ENCODE measurements at regions not wholly inside any gene's neighbourhood (a gene's known extent, or its start where the extent isn't known, plus 50 kb on each side); places are given as distances from the start of the nearest gene placed in this dataset.
A peak's percentile ranks its signal among the peaks of the same experiment; 100 is the strongest.

DNA sequence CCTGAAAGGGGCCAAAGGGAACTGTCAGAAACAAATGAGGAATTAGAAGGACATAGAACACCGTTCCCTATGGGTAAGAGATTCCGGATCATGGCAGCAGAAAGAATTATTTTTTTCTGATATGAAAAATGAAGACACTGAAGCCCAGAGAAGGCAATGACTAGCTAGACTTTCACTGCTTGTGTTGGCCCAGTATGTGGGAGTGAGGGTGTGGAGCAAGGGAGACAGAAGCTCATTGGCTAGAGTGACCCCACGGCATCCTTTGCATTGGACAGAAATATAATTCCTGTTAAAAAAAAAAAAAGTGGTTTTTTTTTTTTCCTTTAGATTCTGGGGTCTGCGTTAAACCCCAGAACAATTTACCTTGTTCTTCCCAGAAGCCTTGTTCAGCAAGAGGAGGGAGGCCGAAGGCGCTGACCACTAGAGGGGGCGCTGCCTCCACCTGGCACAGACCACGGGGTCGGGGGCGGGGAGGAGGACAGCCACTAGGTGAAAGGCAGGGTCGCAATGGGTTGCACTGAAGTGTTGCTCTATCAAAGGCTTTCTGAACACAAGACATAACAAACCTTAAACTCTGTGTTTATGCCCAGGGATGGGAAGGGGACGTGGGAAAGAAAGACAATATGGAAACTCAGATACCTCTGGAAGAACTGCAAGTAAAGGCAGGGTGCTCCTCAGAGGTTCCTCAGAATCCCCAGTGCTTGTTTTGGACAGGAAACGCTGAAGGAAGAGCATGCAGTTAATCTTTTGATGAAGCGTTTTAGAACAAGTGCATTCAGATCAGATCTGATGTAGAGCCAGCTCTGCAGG lies 156.8 kb downstream of the KCNA5 start:
- DNase-seq, result peak; percentile 87

GRCh38 chr12:5201554-5202218 lies 158.0 kb downstream of the KCNA5 start:
- DNase-seq, result peak; percentile 98

DNA sequence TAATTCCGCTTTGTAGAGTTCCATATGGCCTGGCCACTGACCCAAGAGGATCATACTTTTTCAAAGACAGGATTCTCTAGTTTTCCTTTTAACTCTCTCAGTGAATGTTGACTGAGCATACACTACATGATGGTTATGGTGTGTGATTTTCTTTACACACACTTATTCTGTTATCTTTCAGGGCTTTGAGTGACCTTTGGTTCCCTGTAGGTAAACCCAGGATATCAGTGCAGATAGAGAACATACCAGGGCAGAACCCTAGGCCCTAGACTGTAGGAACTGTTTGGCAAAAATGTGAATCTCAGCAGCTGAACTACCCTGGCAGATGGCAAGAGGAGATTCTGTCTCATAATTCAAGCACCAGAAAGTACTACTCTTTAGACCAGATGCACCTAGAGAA lies 159.6 kb downstream of the KCNA5 start:
- no peak for DNase-seq

DNA sequence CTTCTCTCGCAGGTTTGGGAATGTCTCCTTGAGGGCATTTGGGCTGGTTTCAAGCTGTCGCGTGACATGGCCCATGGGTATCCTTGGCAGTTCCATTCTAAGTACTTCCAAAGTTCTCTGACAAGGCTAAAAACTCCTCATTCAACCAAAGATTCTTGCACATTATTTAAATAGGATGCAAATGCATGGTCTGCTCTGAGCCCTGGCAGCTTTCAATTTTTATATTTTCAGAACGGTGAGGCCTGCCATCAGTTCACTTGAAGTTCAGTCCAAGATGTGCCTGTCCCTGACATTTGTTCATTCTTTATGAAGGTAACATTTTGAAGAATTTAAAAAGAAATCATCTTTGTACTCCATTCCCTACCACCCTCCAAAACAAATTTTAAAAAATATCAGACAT lies 160.0 kb downstream of the KCNA5 start:
- DNase-seq, result no peak

GRCh38 chr12:5204271-5204670 lies 160.6 kb downstream of the KCNA5 start:
- peak; percentile 91 for DNase-seq

GRCh38 chr12:5204831-5205230 lies 161.2 kb downstream of the KCNA5 start:
- no peak for DNase-seq

GRCh38 chr12:5206401-5207175 lies 162.9 kb downstream of the KCNA5 start:
- DNase-seq, result no peak

DNA sequence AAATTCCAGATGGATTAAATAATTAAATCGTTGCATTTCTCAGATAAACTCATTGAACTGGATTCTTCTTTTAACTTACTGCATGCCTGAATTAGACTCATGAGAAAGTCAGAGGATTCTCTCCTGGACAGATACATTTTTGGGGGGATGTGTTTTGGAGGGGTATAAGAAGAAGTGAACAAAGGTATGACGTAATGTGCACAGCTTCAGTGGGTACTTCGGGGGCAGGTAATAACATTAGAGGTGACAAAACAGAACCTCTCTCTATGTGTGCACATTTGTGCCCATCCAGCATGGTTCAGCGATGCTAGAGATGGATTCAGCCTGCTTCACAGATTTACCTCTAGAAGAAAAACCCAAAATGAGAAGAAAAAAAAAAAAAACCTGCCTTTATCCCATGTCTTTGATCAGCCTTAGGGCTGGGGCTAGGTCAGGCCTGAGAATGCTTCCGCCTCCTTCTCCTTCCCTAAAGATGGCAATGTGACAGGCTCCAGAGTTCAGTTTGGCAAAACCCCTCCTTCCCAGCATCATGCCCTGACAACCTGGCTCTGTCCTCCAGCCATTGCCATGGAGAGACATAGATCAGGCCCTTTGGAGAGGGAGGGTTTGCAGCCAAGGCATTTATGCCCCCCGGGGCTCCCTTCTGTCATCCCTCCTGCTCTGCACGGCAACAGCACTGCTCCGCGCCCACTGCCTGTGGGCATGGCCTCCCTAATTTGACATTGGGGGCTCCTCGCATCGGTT lies 166.7 kb downstream of the KCNA5 start:
- no peak for DNase-seq

DNA sequence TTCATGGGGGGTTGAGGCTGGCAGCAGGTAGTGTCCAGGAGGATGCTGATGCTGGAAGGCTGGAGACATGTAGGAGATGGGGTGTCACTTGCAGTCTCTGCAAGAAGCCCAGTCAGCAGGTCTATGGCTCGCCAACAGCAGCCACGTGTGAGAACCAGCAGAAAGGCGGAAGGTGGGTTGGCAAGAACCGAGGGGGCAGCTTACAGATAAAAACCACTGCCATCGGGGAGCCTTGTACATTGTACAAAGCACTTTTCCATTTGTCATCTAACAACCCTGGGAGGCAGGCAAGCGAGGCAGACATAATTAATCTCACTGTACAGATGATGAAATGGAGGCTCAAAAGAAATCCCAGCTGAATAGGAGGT lies 167.2 kb downstream of the KCNA5 start:
- DNase-seq, result no peak

GRCh38 chr12:5213336-5213735 lies 169.7 kb downstream of the KCNA5 start:
- no peak for DNase-seq

DNA sequence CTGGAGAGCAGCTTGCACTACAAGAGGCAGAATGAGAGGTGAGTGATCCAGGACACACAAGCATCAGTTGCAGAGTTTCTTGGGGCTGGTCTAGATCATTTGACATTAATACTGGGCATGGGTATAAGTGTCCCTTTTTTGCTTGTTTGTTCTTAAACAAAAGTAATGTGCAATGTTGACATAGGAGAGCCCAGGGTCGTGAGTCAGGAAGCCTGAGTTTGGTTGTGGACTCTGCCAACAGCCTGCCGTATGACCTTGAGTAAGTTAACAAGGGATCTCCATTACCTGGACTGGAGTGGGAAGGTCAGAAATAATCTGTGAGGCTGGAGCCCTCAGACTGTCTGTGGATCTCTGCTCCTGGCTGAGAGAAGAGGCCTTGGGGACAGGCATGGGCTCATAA lies 170.3 kb downstream of the KCNA5 start:
- DNase-seq, result no peak

DNA sequence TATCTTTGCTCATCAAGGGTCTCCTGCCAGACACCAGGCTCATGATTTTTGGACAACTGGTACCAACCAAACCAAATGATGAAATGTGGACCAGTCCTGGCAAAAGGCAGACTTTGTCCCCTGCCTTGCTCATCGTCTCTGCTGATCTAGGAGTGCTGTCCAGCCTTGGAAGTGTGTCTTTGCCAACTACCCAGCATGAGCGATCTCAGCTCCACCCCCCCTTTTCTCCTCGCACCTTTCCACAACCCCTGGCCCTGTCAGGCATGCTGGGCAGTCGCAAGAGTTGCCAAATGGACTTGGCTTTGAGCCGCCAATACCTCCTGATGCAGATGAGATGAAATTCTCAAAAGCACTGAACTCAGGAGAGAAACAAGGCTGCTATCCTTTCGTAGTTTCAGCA lies 174.3 kb downstream of the KCNA5 start:
- no peak for DNase-seq

GRCh38 chr12:5220099-5220498 lies 176.4 kb downstream of the KCNA5 start:
- DNase-seq, result no peak

GRCh38 chr12:5220835-5221234 lies 177.2 kb downstream of the KCNA5 start:
- DNase-seq, result no peak

- DNase-seq, result peak; percentile 99
These were observed 178.4 kb downstream of the KCNA5 start for GRCh38 chr12:5222011-5222461.

GRCh38 chr12:5222729-5223128 lies 179.1 kb downstream of the KCNA5 start:
- DNase-seq, result no peak

GRCh38 chr12:5223881-5224280 lies 180.2 kb downstream of the KCNA5 start:
- no peak for DNase-seq

GRCh38 chr12:5226581-5226980 lies 182.9 kb downstream of the KCNA5 start:
- no peak for DNase-seq

DNA sequence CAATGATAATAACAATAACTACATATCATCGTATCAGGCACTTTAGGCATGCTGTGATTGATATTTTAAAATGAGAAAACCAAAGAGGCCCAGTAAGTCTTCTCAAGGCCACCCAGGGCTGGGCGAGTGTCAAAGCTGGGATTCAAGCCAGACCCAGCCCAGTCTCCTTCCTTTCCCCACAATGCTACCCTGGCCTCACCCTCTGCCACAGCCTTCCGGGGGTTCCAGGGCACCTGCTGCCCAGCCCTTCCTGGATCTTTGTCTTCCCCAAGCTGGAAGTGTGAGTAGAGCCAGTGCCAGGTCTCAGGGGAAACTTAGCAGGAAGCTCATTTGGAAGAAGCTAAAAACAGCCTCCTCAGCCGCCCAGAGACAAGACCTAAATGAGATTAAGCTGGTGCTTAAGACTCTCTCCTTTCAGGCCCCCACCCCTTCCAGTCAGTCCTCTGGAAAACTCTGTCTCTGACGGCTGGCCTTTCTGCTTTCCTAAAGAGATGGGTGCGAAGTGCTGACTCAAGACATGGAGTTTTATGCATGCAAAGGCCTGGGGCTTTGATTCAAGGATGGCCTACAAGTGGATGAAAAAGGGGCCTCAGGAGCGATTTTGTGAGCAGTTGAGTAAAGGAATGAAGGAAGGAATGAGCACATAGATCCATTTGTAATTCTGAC lies 184.2 kb downstream of the KCNA5 start:
- DNase-seq, result no peak

DNA sequence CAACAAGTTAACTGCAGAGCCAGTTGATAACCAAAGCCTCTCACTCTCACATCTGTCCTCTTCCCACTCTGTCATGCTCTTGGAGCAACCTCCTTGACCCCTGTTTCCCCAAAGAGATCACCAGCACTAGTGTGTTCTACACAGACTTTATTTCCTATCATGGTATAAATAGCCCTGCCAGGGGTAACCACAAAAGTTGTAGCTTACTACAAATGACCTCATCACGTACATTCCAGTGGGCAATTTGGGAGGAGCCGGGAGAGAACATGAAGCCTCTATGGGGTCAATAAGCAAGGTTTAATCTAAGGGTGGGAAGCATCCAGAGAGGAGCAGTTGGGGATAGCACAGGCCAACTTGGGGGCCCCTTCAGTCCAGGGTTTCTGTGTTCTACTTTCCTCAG lies 186.5 kb downstream of the KCNA5 start:
- no peak for DNase-seq

DNA sequence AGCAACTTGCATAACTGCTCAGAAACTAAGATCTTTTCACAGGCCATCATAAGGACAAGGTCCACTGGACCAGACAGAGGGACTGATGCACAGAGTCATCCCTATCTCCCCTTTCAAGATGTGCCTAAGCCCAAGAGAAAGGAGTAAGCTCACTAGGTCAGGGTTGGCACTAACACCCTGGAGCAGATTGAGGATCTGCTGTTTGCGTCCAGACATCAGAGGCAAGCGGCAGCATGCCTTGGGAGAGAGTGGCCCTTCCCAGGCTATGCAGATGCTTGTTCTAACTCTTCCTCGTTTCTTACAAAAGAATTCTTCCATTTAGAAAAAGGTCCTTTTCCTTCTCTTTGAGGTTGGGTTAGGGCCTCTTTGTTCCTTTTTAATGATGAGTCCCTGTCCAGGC lies 187.2 kb downstream of the KCNA5 start:
- DNase-seq, result no peak

DNA sequence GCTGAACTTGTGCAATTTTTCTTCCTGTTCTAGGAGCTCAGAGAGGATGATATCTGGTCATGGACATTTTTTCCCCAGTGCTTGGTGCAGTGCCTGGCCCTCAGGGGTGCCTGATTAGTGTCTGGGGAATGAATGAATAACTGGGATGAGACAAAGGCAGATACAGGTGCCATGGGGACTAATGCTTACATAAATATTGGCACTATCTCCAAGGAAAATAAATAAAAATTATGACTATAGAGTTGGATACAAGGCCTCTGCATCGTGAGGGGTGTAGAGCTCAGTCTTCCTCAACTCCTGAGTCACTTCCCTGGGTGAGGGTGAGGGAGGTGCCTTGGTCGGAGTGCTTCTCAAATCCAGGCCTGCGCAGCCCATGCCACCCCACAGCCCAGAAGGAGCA lies 188.6 kb downstream of the KCNA5 start:
- DNase-seq, result peak; percentile 97

All from NCI-H146 (cell line).